ENCODE measurements at regions not wholly inside any gene's neighbourhood (a gene's known extent, or its start where the extent isn't known, plus 50 kb on each side); places are given as distances from the start of the nearest gene placed in this dataset.

GRCh38 chr4:106803083-106803482 lies 233.0 kb downstream of the DKK2 start:
- POLR2A ChIA-PET = no interaction called here
- Histone ChIP-seq H3K27ac (ENCODE audit: extremely low read depth, low read depth, low read length) (no peak overlapping the region), H3K36me3 (ENCODE audit: control insufficient read depth in 2 of 2, insufficient read depth in 1 of 2, low read length in 2 of 2) (no peaks in the 10 kb centered on the region), H3K9me3 (ENCODE audit: control insufficient read depth, insufficient read depth, low read depth, low read length) (no peaks in the 10 kb centered on the region), H3K4me3 (ENCODE audit: low read depth, low read length) (no peak overlapping the region), H3K4me1 (ENCODE audit: control insufficient read depth, insufficient read depth, low read length) (no peaks in the 10 kb centered on the region)
- TF ChIP-seq, protein P1, sequence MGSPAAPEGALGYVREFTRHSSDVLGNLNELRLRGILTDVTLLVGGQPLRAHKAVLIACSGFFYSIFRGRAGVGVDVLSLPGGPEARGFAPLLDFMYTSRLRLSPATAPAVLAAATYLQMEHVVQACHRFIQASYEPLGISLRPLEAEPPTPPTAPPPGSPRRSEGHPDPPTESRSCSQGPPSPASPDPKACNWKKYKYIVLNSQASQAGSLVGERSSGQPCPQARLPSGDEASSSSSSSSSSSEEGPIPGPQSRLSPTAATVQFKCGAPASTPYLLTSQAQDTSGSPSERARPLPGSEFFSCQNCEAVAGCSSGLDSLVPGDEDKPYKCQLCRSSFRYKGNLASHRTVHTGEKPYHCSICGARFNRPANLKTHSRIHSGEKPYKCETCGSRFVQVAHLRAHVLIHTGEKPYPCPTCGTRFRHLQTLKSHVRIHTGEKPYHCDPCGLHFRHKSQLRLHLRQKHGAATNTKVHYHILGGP (tag by site-specific recombination; IDR thresholded peaks at IDR 0.05) = no peak
- TF ChIP-seq ZNF394 (tag by site-specific recombination; IDR thresholded peaks at IDR 0.05; ENCODE audit: borderline replicate concordance) (no peak), ZSCAN5A (tag by site-specific recombination; IDR thresholded peaks at IDR 0.05) (no peak), ZNF677 (tag by site-specific recombination; IDR thresholded peaks at IDR 0.05) (no peak), ZNF621 (tag by site-specific recombination; IDR thresholded peaks at IDR 0.05) (no peak), ZNF302 (tag by site-specific recombination; IDR thresholded peaks at IDR 0.05; ENCODE audit: low read depth) (no peak), KLF16 (tag by site-specific recombination; IDR thresholded peaks at IDR 0.05) (no peak), ZNF155 (tag by site-specific recombination; IDR thresholded peaks at IDR 0.05) (no peak), ZNF585B (tag by site-specific recombination; IDR thresholded peaks at IDR 0.05) (no peak), ZNF274 (IDR thresholded peaks at IDR 0.05; ENCODE audit: low read length) (no peak), ZNF274 (tag by site-specific recombination; IDR thresholded peaks at IDR 0.05; ENCODE audit: borderline replicate concordance) (no peak), ZNF529 (tag by site-specific recombination; IDR thresholded peaks at IDR 0.05; ENCODE audit: insufficient replicate concordance) (no peak), ZNF549 (tag by site-specific recombination; IDR thresholded peaks at IDR 0.05) (no peak)
- CTCF ChIA-PET = no interaction called here

DNA sequence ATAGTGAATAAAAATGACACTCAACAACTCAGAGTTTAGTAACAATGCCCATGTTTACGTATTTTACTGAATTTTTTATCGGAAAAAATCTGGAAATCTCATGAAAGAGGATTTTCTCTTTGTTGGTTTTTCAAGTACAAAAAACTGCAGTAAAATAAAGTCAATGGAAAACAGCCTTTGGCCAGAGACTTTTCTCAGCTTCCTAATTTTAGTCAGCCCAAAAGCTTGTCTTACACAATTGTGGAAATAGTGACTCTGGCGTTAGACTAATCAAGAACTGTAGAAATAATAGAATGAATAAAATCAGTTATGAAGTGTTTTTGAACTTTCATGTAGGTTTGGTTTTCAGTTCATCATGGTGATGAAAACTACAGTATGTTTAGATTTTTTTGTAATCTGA lies 234.7 kb downstream of the DKK2 start:
- H3K27ac ChIP-seq (ENCODE audit: extremely low read depth, low read depth, low read length) = no peak overlapping the region
- H3K9me3 ChIP-seq (ENCODE audit: control insufficient read depth, insufficient read depth, low read depth, low read length) = no peaks in the 10 kb centered on the region
- no peak for TF ChIP-seq ZNF777 (tag by site-specific recombination; IDR thresholded peaks at IDR 0.05; ENCODE audit: borderline replicate concordance)
- TF ChIP-seq ZNF19 (tag by site-specific recombination; IDR thresholded peaks at IDR 0.05; ENCODE audit: low read depth) = no peak
- TF ChIP-seq ZNF843 (tag by site-specific recombination; IDR thresholded peaks at IDR 0.05) = no peak
- H3K4me1 ChIP-seq (ENCODE audit: control insufficient read depth, insufficient read depth, low read length) = no peaks in the 10 kb centered on the region
- H3K4me3 ChIP-seq (ENCODE audit: low read depth, low read length) = no peak overlapping the region
- POLR2A ChIA-PET = no interaction called here
- no peaks in the 10 kb centered on the region for H3K36me3 ChIP-seq (ENCODE audit: control insufficient read depth in 2 of 2, insufficient read depth in 1 of 2, low read length in 2 of 2)
- CTCF ChIA-PET = interaction anchor here (0.6 kb wide), 1 partner anchor 426 kb away, joined by 3 read pairs; no protein-coding TSS in a partner anchor

GRCh38 chr4:106796876-106797275 lies 239.2 kb downstream of the DKK2 start:
- Histone ChIP-seq H3K27ac (ENCODE audit: extremely low read depth, low read depth, low read length) (no peak overlapping the region), H3K9me3 (ENCODE audit: control insufficient read depth, insufficient read depth, low read depth, low read length) (no peaks in the 10 kb centered on the region), H3K36me3 (ENCODE audit: control insufficient read depth in 2 of 2, insufficient read depth in 1 of 2, low read length in 2 of 2) (no peaks in the 10 kb centered on the region), H3K4me3 (ENCODE audit: low read depth, low read length) (no peak overlapping the region), H3K4me1 (ENCODE audit: control insufficient read depth, insufficient read depth, low read length) (no peaks in the 10 kb centered on the region)
- CTCF ChIA-PET = no interaction called here
- POLR2A ChIA-PET = no interaction called here
- no peak for TF ChIP-seq ZNF549 (tag by site-specific recombination; IDR thresholded peaks at IDR 0.05)
- no peak for TF ChIP-seq ZNF629 (tag by site-specific recombination; IDR thresholded peaks at IDR 0.05)
- no peak for TF ChIP-seq ZFP3 (tag by site-specific recombination; IDR thresholded peaks at IDR 0.05; ENCODE audit: low read depth)
- no peak for TF ChIP-seq REPIN1 (tag by site-specific recombination; IDR thresholded peaks at IDR 0.05; ENCODE audit: low read depth)
- TF ChIP-seq ZNF624 (tag by site-specific recombination; IDR thresholded peaks at IDR 0.05) = no peak
- TF ChIP-seq MZF1 (tag by site-specific recombination; IDR thresholded peaks at IDR 0.05; ENCODE audit: borderline replicate concordance) = no peak
- TF ChIP-seq, protein P1 (tag by site-specific recombination; IDR thresholded peaks at IDR 0.05) = no peak
- TF ChIP-seq ZNF777 (tag by site-specific recombination; IDR thresholded peaks at IDR 0.05; ENCODE audit: borderline replicate concordance) = no peak
- no peak for TF ChIP-seq ZFHX2 (tag by site-specific recombination; conservative IDR thresholded peaks at IDR 0.05)
- no peak for TF ChIP-seq ZNF561 (tag by site-specific recombination; IDR thresholded peaks at IDR 0.05; ENCODE audit: borderline replicate concordance)
- no peak for TF ChIP-seq ZBTB48 (tag by site-specific recombination; IDR thresholded peaks at IDR 0.05)
- no peak for TF ChIP-seq YY2 (tag by site-specific recombination; IDR thresholded peaks at IDR 0.05)
- no peak for TF ChIP-seq ZNF423 (tag by site-specific recombination; IDR thresholded peaks at IDR 0.05)
- TF ChIP-seq, protein P2, sequence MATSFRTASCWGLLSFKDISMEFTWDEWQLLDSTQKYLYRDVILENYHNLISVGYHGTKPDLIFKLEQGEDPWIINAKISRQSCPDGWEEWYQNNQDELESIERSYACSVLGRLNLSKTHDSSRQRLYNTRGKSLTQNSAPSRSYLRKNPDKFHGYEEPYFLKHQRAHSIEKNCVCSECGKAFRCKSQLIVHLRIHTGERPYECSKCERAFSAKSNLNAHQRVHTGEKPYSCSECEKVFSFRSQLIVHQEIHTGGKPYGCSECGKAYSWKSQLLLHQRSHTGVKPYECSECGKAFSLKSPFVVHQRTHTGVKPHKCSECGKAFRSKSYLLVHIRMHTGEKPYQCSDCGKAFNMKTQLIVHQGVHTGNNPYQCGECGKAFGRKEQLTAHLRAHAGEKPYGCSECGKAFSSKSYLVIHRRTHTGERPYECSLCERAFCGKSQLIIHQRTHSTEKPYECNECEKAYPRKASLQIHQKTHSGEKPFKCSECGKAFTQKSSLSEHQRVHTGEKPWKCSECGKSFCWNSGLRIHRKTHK (tag by site-specific recombination; IDR thresholded peaks at IDR 0.05) = no peak
